Esophagus squamous epithelium (tissue), 5 donors: ENCODE measurements at regions not wholly inside any gene's neighbourhood (a gene's known extent, or its start where the extent isn't known, plus 50 kb on each side); places are given as distances from the start of the nearest gene placed in this dataset.

Source experiments
- DNase-seq: peaks from one replicate; lab custom pipeline; 2025; lab: John Stamatoyannopoulos, UW
- H3K27ac ChIP-seq, 4 donors: fragments of 200-600 bp; sonication (generic); one replicate each; pipeline ENCODE4 v1.5.1; 2016 to 2019; ENCODE audit warnings: mild to moderate bottlenecking in 1 of 4
- H3K27me3 ChIP-seq, 4 donors: fragments of 200-600 bp; sonication (generic); 1 replicate in 3 of 4; 2 replicates in 1 of 4; pipeline versions ENCODE4 v1.5.1 to v1.6.0; 2017 to 2021; ENCODE audit warnings: antibody characterized with exemption in 1 of 4
- H3K36me3 ChIP-seq, 3 donors: fragments of 200-600 bp; sonication (generic); one replicate each; pipeline ENCODE4 v1.5.1; 2016 to 2019
- H3K4me1 ChIP-seq, 3 donors: fragments of 200-600 bp; sonication (generic); one replicate each; pipeline ENCODE4 v1.5.1; 2017 to 2019
- H3K4me3 ChIP-seq, 4 donors: fragments of 200-600 bp; sonication (generic); 1 replicate in 3 of 4; 2 replicates in 1 of 4; pipeline ENCODE4 v1.5.1; 2016 to 2019; ENCODE audit warnings: mild to moderate bottlenecking in 2 of 4, moderate library complexity in 1 of 4
- H3K9me3 ChIP-seq, 3 donors: fragments of 200-600 bp; sonication (generic); one replicate each; pipeline ENCODE4 v1.5.1; 2016 to 2019
- POLR2A ChIP-seq, 4 donors: fragments of 450-650 bp; IDR thresholded peaks; one replicate each; pipeline ENCODE4 v1.6.1; 2017; ENCODE audit warnings: antibody characterized with exemption in 4 of 4, mild to moderate bottlenecking in 4 of 4, moderate library complexity in 3 of 4
- WGBS, 2 donors: methylation state at CpG; one replicate each; pipeline ENCODE4 v1.1.5; 2018; 5-methylcytosine and 5-hydroxymethylcytosine counted together
- intact Hi-C: fragments of 100-400 bp; cut with DNase I; formaldehyde crosslinking; loops from one replicate; pipeline ENCODE4 v1.15.0; 2022
- TF ChIP-seq, protein P1 (sequence below), 6 experiments: fragments of 450-650 bp in 4 of 6; fragments of 200-600 bp in 2 of 6; sonication (generic) in 2 of 6; IDR thresholded peaks; one replicate each; pipeline ENCODE4 v1.5.1; 2016 to 2019; ENCODE audit warnings: antibody characterized with exemption in 6 of 6, mild to moderate bottlenecking in 4 of 6, moderate library complexity in 4 of 6
- donor health status: DM: yes; HTN: yes; CAD: no.

DNA sequence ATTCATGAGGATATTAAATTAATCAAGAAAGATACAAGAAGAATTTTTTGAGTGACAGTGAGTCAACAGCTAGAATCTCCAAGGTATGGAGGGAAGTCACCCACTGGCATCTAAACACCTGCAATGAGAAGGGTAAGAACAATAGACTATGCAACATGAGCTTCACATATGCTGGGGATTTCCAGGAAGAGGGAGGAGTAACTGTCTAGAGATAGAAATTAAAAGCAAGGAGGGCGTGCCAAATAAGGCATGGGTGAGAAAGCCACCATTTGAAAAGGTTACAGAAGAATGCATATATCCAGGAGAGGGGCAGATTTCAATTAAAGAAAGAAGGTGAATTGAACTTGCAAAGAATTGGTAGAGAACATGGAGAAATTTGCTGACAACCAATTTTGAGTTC is 365.7 kb downstream of the GPR37 start:
- intact Hi-C loops, result no loop called here
- 39 to 61% methylated on average over 1 of the region's 1 CpG for WGBS, 2 donors
- no peaks in the 10 kb centered on the region for H3K27me3 ChIP-seq
- no peaks in the 10 kb centered on the region for H3K9me3 ChIP-seq
- no peaks in the 10 kb centered on the region for H3K36me3 ChIP-seq
- no peak overlapping the region for H3K27ac ChIP-seq
- no peak overlapping the region for H3K4me3 ChIP-seq
- DNase-seq, result no peak
- H3K4me1 ChIP-seq, result no peaks in the 10 kb centered on the region
- TF ChIP-seq POLR2A (IDR thresholded peaks at IDR 0.05), result no peak
- TF ChIP-seq, protein P1, sequence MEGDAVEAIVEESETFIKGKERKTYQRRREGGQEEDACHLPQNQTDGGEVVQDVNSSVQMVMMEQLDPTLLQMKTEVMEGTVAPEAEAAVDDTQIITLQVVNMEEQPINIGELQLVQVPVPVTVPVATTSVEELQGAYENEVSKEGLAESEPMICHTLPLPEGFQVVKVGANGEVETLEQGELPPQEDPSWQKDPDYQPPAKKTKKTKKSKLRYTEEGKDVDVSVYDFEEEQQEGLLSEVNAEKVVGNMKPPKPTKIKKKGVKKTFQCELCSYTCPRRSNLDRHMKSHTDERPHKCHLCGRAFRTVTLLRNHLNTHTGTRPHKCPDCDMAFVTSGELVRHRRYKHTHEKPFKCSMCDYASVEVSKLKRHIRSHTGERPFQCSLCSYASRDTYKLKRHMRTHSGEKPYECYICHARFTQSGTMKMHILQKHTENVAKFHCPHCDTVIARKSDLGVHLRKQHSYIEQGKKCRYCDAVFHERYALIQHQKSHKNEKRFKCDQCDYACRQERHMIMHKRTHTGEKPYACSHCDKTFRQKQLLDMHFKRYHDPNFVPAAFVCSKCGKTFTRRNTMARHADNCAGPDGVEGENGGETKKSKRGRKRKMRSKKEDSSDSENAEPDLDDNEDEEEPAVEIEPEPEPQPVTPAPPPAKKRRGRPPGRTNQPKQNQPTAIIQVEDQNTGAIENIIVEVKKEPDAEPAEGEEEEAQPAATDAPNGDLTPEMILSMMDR (IDR thresholded peaks at IDR 0.05), result no peak

DNA sequence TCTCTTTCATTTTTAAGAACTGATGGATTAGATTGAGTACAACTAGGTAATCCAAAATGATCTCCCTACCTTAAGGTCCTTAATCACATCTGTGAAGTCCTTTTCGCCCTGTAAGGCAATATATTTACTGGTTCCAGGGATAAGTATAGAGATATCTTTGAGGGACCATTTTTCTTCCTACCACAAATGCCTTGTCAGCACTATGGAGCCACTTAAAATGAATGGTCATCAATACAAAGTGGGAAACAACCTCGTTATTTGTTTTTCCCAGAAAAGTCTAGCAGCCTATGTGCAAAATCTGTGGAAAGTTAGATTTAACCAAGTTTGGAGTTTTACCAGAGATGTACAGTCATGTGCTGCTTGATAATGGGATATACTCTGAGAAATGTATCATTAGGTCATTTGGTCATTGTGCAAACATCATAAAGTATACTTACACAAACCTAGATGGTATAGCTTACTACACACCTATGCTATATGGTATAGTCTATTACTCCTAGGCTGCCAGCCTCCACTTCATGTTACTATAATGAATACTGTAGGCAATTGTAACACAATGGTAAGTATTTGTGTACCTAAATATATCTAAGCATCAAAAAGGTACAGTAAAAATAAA is 366.2 kb upstream of the TMEM229A start:
- Histone ChIP-seq H3K4me1 (no peaks in the 10 kb centered on the region), H3K9me3 (no peaks in the 10 kb centered on the region), H3K36me3 (no peaks in the 10 kb centered on the region), H3K27ac (no peak overlapping the region), H3K4me3 (no peak overlapping the region), H3K27me3 (no peaks in the 10 kb centered on the region)
- DNase-seq, result no peak
- 61 to 65% methylated on average over 2 of the region's 2 CpGs for WGBS, 2 donors
- intact Hi-C loops, result no loop called here
- no peak for TF ChIP-seq POLR2A (IDR thresholded peaks at IDR 0.05)

DNA sequence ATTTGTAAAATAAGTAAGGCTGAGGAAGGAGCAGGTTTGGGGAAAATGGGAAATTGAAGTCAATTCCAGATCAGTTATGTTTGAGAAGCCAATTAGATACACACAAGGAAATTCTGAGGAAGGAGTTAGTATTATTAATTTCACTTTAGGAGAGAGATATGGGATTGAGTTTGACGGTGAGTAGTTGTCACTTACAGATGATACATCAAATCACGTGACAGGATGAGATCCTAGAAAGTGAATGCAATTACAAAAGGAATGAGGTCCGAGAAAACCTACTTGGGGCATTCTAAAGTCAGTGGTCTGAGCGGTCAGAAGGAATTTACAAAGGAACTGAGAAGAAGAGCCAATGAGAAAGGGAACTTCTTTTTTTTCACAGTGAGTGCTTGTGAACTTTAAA is 364.3 kb upstream of the TMEM229A start:
- no peaks in the 10 kb centered on the region for H3K27me3 ChIP-seq
- intact Hi-C loops, result no loop called here
- H3K9me3 ChIP-seq, result no peaks in the 10 kb centered on the region
- H3K27ac ChIP-seq, result no peak overlapping the region
- TF ChIP-seq, protein P1 (IDR thresholded peaks at IDR 0.05), result no peak
- TF ChIP-seq POLR2A (IDR thresholded peaks at IDR 0.05), result no peak
- no peaks in the 10 kb centered on the region for H3K4me1 ChIP-seq
- no peaks in the 10 kb centered on the region for H3K36me3 ChIP-seq
- DNase-seq, result no peak
- H3K4me3 ChIP-seq, result no peak overlapping the region
- 66 to 76% methylated on average over 4 of the region's 4 CpGs for WGBS, 2 donors

DNA sequence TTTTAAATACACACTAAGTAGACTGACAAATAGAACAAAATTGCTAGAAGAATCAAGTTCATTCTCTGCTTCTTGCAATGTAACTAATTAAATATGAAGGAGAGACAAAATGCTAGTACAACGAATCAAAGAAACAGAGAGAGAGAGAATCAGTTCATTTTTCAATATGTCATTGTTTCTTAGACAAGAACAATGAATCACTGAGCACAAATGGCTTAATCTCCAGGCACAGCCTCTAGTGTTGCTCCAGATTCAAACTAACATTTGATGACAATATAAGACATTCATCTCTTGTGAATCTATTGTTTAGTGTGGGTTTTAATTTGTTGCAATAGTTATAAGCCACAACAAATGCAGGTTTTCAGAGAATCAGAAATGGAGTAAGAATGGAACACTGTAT is 357.4 kb upstream of the TMEM229A start:
- intact Hi-C loops, result no loop called here
- H3K9me3 ChIP-seq, result no peaks in the 10 kb centered on the region
- WGBS, 2 donors, result 18 to 21% methylated on average over 1 of the region's 1 CpG

DNA sequence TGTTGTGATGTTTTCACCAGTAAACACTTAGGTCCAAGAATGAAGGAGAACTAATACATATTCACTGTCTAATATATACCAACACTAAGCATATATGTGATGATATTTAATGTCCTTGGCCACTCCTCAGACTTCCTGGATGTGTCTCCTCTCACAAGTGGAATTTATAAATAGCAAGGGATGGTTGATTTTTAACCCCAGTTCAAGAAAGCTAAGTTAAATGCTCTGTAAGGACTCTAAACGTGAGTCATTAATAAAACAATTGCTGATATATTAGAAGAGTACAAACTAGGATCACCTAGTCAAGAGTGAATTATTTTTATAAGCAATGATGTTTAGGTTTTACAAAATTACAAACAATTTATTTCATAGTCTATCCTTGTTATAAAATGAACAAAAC is 355.9 kb upstream of the TMEM229A start:
- Histone ChIP-seq H3K4me1 (no peaks in the 10 kb centered on the region), H3K36me3 (no peaks in the 10 kb centered on the region), H3K4me3 (no peak overlapping the region), H3K27me3 (no peaks in the 10 kb centered on the region), H3K9me3 (no peaks in the 10 kb centered on the region), H3K27ac (no peak overlapping the region)
- no peak for DNase-seq
- intact Hi-C loops, result no loop called here
- TF ChIP-seq, protein P1 (IDR thresholded peaks at IDR 0.05), result no peak
- no peak for TF ChIP-seq POLR2A (IDR thresholded peaks at IDR 0.05)
- WGBS, 2 donors, result 54 to 61% methylated on average over 1 of the region's 1 CpG

More for the DNA sequence above, 357.4 kb upstream of the TMEM229A start:
- no peak for DNase-seq
- Histone ChIP-seq H3K4me1 (no peaks in the 10 kb centered on the region), H3K27ac (no peak overlapping the region), H3K4me3 (no peak overlapping the region), H3K27me3 (no peaks in the 10 kb centered on the region), H3K36me3 (no peaks in the 10 kb centered on the region)
- TF ChIP-seq POLR2A (IDR thresholded peaks at IDR 0.05), result no peak
- TF ChIP-seq, protein P1 (IDR thresholded peaks at IDR 0.05), result no peak

DNA sequence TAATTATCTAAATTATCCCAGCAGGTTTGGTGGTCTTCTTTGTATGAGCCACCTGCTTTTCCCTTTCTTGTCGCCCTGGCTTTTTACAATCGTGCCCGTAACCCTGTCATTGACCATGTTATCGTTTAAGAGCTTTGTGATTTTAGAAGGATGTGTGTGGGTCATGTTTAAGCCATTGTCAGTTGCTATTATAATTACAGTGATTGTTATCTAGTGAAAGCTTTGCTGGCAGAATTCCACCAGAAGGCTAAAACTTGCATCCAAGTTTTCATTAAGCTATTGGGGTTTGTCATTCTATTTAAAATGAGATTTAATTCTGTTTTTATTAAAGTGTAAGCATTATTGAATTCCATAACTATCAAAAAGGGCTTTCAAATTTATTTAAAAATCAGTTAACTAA is 354.2 kb upstream of the TMEM229A start:
- H3K4me3 ChIP-seq, result no peak overlapping the region
- H3K36me3 ChIP-seq, result no peaks in the 10 kb centered on the region
- WGBS, 2 donors, result 73 to 77% methylated on average over 4 of the region's 4 CpGs
- no peaks in the 10 kb centered on the region for H3K4me1 ChIP-seq
- no peaks in the 10 kb centered on the region for H3K27me3 ChIP-seq
- DNase-seq, result no peak
- H3K27ac ChIP-seq, result no peak overlapping the region
- no peak for TF ChIP-seq POLR2A (IDR thresholded peaks at IDR 0.05)
- no peaks in the 10 kb centered on the region for H3K9me3 ChIP-seq
- intact Hi-C loops, result no loop called here
